H1 (cell line): ENCODE measurements at regions not wholly inside any gene's neighbourhood (a gene's known extent, or its start where the extent isn't known, plus 50 kb on each side); places are given as distances from the start of the nearest gene placed in this dataset.
A peak's percentile ranks its signal among the peaks of the same experiment; 100 is the strongest.

Experiments used
- CTCF ChIA-PET: fragments of 300-600 bp; sonication (Branson Sonifier 250); formaldehyde crosslinking; loops from one replicate; lab custom pipeline; 2021; ENCODE audit not compliant: partially characterized antibody; lab: Charles Lee
- POLR2A ChIA-PET: fragments of 300-600 bp; sonication (Branson Sonifier 250); formaldehyde crosslinking; loops from one replicate; lab custom pipeline; 2021; ENCODE audit warnings: inconsistent platforms; ENCODE audit not compliant: partially characterized antibody; lab: Charles Lee
- DNase-seq, 2 experiments: peaks; one replicate each; pipeline versions ENCODE4 v3.0.0 to v3.0.0-alpha.2; 2010 to 2022; ENCODE audit warnings: low spot score in 2 of 2, low read depth in 1 of 2, mixed read lengths in 1 of 2
- FAIRE-seq: peaks from 2 replicates; lab custom pipeline; 2011; peaks lifted over from hg19 to GRCh38; lab: Jason Lieb, UNC
- H2AFZ ChIP-seq: 2 replicates; pipeline ENCODE4 v1.8.1; 2012; ENCODE audit warnings: low read length, inconsistent platforms
- H2AK5ac ChIP-seq: 2 replicates; pipeline ENCODE4 v1.6.1; 2013; ENCODE audit warnings: low read depth, low read length
- H2BK120ac ChIP-seq: replicated peaks from 2 replicates; pipeline ENCODE3; 2013; ENCODE audit warnings: low read depth, low read length, inconsistent platforms
- H2BK12ac ChIP-seq: 2 replicates; pipeline ENCODE4 v1.6.1; 2013; ENCODE audit warnings: low read depth, low read length
- H2BK15ac ChIP-seq: 2 replicates; pipeline ENCODE4 v1.6.1; 2013; ENCODE audit warnings: low read length
- H2BK20ac ChIP-seq: 2 replicates; pipeline ENCODE4 v1.6.1; 2013; ENCODE audit warnings: low read length
- H2BK5ac ChIP-seq: 2 replicates; pipeline ENCODE4 v1.6.1; 2013; ENCODE audit warnings: low read depth, low read length
- H3K14ac ChIP-seq: 2 replicates; pipeline ENCODE4 v1.6.1; 2013; ENCODE audit warnings: inconsistent platforms; ENCODE audit not compliant: insufficient read length
- H3K18ac ChIP-seq: 2 replicates; pipeline ENCODE4 v1.6.1; 2013; ENCODE audit warnings: low read length; ENCODE audit errors: extremely low read depth
- H3K23ac ChIP-seq: 2 replicates; pipeline ENCODE4 v1.6.1; 2013; ENCODE audit warnings: inconsistent platforms; ENCODE audit not compliant: insufficient read length
- H3K23me2 ChIP-seq: 2 replicates; pipeline ENCODE4 v1.6.1; 2013; ENCODE audit warnings: low read depth, low read length
- H3K27ac ChIP-seq: 2 replicates; pipeline ENCODE4 v1.6.1; 2011; ENCODE audit warnings: low read depth, low read length, inconsistent platforms
- H3K27me3 ChIP-seq, 4 experiments: replicated peaks in 1 of 4; 1 replicate in 1 of 4; 2 replicates in 3 of 4; pipeline versions ENCODE4 v1.6.1 to v1.8.1; 2011 to 2013; ENCODE audit warnings: low read length in 3 of 4, mild to moderate bottlenecking in 3 of 4, inconsistent platforms in 2 of 4, mixed read lengths in 2 of 4, moderate library complexity in 1 of 4; ENCODE audit not compliant: control insufficient read depth in 3 of 4, insufficient read depth in 3 of 4; ENCODE audit errors: extremely low read depth in 1 of 4
- H3K36me3 ChIP-seq, 4 experiments: 2 replicates each; pipeline versions ENCODE4 v1.6.1 to v1.8.1; 2011 to 2013; ENCODE audit warnings: mild to moderate bottlenecking in 4 of 4, low read length in 3 of 4, moderate library complexity in 2 of 4, control low read depth in 1 of 4, inconsistent platforms in 1 of 4; ENCODE audit not compliant: insufficient read depth in 4 of 4, control insufficient read depth in 2 of 4
- H3K4ac ChIP-seq: replicated peaks from 2 replicates; pipeline ENCODE3; 2013; ENCODE audit warnings: low read length, low read depth, mixed read lengths, inconsistent platforms; ENCODE audit not compliant: insufficient read length
- H3K4me1 ChIP-seq, 4 experiments: replicated peaks in 1 of 4; 1 replicate in 1 of 4; 2 replicates in 3 of 4; pipeline versions ENCODE4 v1.6.1 to v1.8.1; 2011 to 2013; ENCODE audit warnings: low read length in 3 of 4, inconsistent platforms in 2 of 4, mixed read lengths in 1 of 4; ENCODE audit not compliant: insufficient read depth in 4 of 4, control insufficient read depth in 3 of 4
- H3K4me2 ChIP-seq, 2 experiments: 2 replicates each; pipeline versions ENCODE4 v1.6.1 to v1.8.1; 2011 to 2013; ENCODE audit warnings: low read depth in 2 of 2, low read length in 2 of 2, control low read depth in 1 of 2, inconsistent platforms in 1 of 2, mild to moderate bottlenecking in 1 of 2; ENCODE audit not compliant: insufficient read depth in 1 of 2
- H3K4me3 ChIP-seq, 4 experiments: fragments of 200-600, 300-600 bp in 1 of 4; sonication (generic), shearing (Covaris generic), sonication (Bioruptor Twin) in 1 of 4; 2 replicates each; pipeline versions ENCODE4 v1.5.1 to v1.8.1; 2011 to 2016; ENCODE audit warnings: low read length in 4 of 4, low read depth in 3 of 4, control low read depth in 2 of 4, inconsistent platforms in 2 of 4, mild to moderate bottlenecking in 2 of 4, mixed read lengths in 1 of 4, moderate library complexity in 1 of 4; ENCODE audit not compliant: insufficient read depth in 2 of 4; ENCODE audit errors: extremely low read depth in 1 of 4
- H3K56ac ChIP-seq: replicated peaks from 2 replicates; pipeline ENCODE3; 2013; ENCODE audit warnings: low read depth, mild to moderate bottlenecking, mixed read lengths, low read length, inconsistent platforms; ENCODE audit not compliant: insufficient read length
- H3K79me1 ChIP-seq: 2 replicates; pipeline ENCODE4 v1.6.1; 2013; ENCODE audit warnings: low read depth, low read length, control low read depth
- H3K79me2 ChIP-seq, 2 experiments: 2 replicates each; pipeline versions ENCODE4 v1.6.1 to v1.8.1; 2012 to 2013; ENCODE audit warnings: low read length in 2 of 2, mild to moderate bottlenecking in 2 of 2, inconsistent platforms in 1 of 2; ENCODE audit not compliant: insufficient read depth in 2 of 2, control insufficient read depth in 1 of 2
- H3K9ac ChIP-seq, 4 experiments: replicated peaks in 1 of 4; 1 replicate in 1 of 4; 2 replicates in 3 of 4; pipeline versions ENCODE4 v1.6.1 to v1.8.1; 2011 to 2013; ENCODE audit warnings: low read depth in 3 of 4, low read length in 3 of 4, control low read depth in 2 of 4, mild to moderate bottlenecking in 2 of 4, moderate library complexity in 2 of 4, inconsistent platforms in 1 of 4; ENCODE audit errors: extremely low read depth in 1 of 4
- H3K9me3 ChIP-seq, 2 experiments: 2 replicates each; pipeline versions ENCODE4 v1.6.1 to v1.8.1; 2012 to 2013; ENCODE audit warnings: mild to moderate bottlenecking in 2 of 2, moderate library complexity in 2 of 2, control low read depth in 1 of 2, inconsistent platforms in 1 of 2, low read depth in 1 of 2, low read length in 1 of 2, mixed read lengths in 1 of 2; ENCODE audit not compliant: insufficient read depth in 2 of 2
- H4K20me1 ChIP-seq, 2 experiments: replicated peaks in 1 of 2; 2 replicates each; pipeline versions ENCODE3 to v1.8.1; 2011 to 2013; ENCODE audit warnings: inconsistent platforms in 2 of 2, low read length in 2 of 2, mild to moderate bottlenecking in 1 of 2; ENCODE audit not compliant: insufficient read depth in 2 of 2, control insufficient read depth in 1 of 2
- H4K5ac ChIP-seq: 2 replicates; pipeline ENCODE4 v1.6.1; 2013; ENCODE audit warnings: low read length, low read depth, mixed read lengths, inconsistent platforms; ENCODE audit not compliant: insufficient read length
- H4K8ac ChIP-seq: 2 replicates; pipeline ENCODE4 v1.8.0; 2013; ENCODE audit warnings: mild to moderate bottlenecking, moderate library complexity, low read length, inconsistent platforms; ENCODE audit not compliant: insufficient read depth; ENCODE audit errors: extremely low read depth
- H4K91ac ChIP-seq: replicated peaks from 2 replicates; pipeline ENCODE3; 2013; ENCODE audit warnings: low read length, mixed read lengths, inconsistent platforms; ENCODE audit not compliant: insufficient read length
- CEBPB ChIP-seq: IDR thresholded peaks from 2 replicates; pipeline ENCODE4 v1.6.1; 2012; ENCODE audit warnings: low read depth, low read length
- CTBP2 ChIP-seq: IDR thresholded peaks from 2 replicates; pipeline ENCODE4 v1.7.0; 2011; ENCODE audit warnings: borderline replicate concordance, mild to moderate bottlenecking, moderate library complexity, mixed read lengths, low read length; ENCODE audit not compliant: insufficient read depth, insufficient read length
- CTCF ChIP-seq, 3 experiments: IDR thresholded peaks; 1 replicate in 2 of 3; 2 replicates in 1 of 3; pipeline versions ENCODE4 v1.5.1 to v1.6.1; 2011; ENCODE audit warnings: low read length in 3 of 3, mild to moderate bottlenecking in 3 of 3, inconsistent platforms in 2 of 3, low read depth in 1 of 3, moderate library complexity in 1 of 3; ENCODE audit not compliant: insufficient read depth in 1 of 3; ENCODE audit errors: control extremely low read depth in 1 of 3
- EGR1 ChIP-seq: IDR thresholded peaks from 2 replicates; pipeline ENCODE4 v1.6.1; 2011; ENCODE audit warnings: low read depth, low read length, borderline replicate concordance
- RAD21 ChIP-seq, 2 experiments: IDR thresholded peaks in 1 of 2; conservative IDR thresholded peaks in 1 of 2; 2 replicates each; pipeline ENCODE4 v1.6.1; 2011; ENCODE audit warnings: low read depth in 2 of 2, low read length in 2 of 2, improper control_type of control experiment in 1 of 2, inconsistent platforms in 1 of 2, mild to moderate bottlenecking in 1 of 2, moderate library complexity in 1 of 2
- SP2 ChIP-seq: IDR thresholded peaks from 2 replicates; pipeline ENCODE4 v1.6.1; 2012; ENCODE audit warnings: mild to moderate bottlenecking, low read length, inconsistent platforms
- TAF7 ChIP-seq: optimal IDR thresholded peaks from 2 replicates; pipeline ENCODE3; 2011; ENCODE audit warnings: low read depth, mild to moderate bottlenecking, inconsistent platforms, low read length, moderate library complexity, borderline replicate concordance
- TEAD4 ChIP-seq: IDR thresholded peaks from 2 replicates; pipeline ENCODE4 v1.6.1; 2012; ENCODE audit warnings: low read depth, low read length, inconsistent platforms, mixed read lengths
- WGBS, 2 experiments: shearing (Covaris generic) in 1 of 2; methylation state at CpG; one replicate each; pipeline versions ENCODE4 v1.1.6 to v1.1.7; 2013 to 2015; ENCODE audit warnings: low lambda C conversion rate in 2 of 2, mixed read lengths in 2 of 2, inconsistent platforms in 1 of 2, low coverage in 1 of 2, missing lambda C conversion rate in 1 of 2; ENCODE audit not compliant: insufficient replicate concordance in 2 of 2, insufficient coverage in 1 of 2, insufficient read length in 1 of 2; ENCODE audit errors: extremely low coverage in 1 of 2, missing lambda C conversion rate in 1 of 2; 5-methylcytosine and 5-hydroxymethylcytosine counted together

- POLR2A ChIA-PET, result no interaction called here
- H3K27ac ChIP-seq, result no peak overlapping the region
- H3K4me2 ChIP-seq, result no peak overlapping the region
- H2BK5ac ChIP-seq, result no peak overlapping the region
- H3K4me3 ChIP-seq, result no peak overlapping the region
- no peaks in the 10 kb centered on the region for H3K9me3 ChIP-seq
- H4K20me1 ChIP-seq, result no peaks in the 10 kb centered on the region
- H3K14ac ChIP-seq, result no peak overlapping the region
- no peak overlapping the region for H4K8ac ChIP-seq
- no peak overlapping the region for H3K56ac ChIP-seq
- H3K36me3 ChIP-seq, result no peaks in the 10 kb centered on the region
- no peak overlapping the region for H2BK15ac ChIP-seq
- no peak overlapping the region for H4K91ac ChIP-seq
- H4K5ac ChIP-seq, result no peak overlapping the region
- TF ChIP-seq SP2 (no peak), TEAD4 (no peak), CTCF (IDR thresholded peaks at IDR 0.05; ENCODE audit: control extremely low read depth in 1 of 3, insufficient read depth in 1 of 3, low read depth in 1 of 3, low read length in 3 of 3) (peak in 2 of 3 experiments; percentile 7 to 18; a peak in 2 of 4 replicates), EGR1 (no peak), CEBPB (no peak), CTBP2 (no peak), RAD21 (IDR thresholded peaks at IDR 0.05 in 1 of 2, conservative IDR thresholded peaks at IDR 0.05 in 1 of 2; ENCODE audit: low read depth in 2 of 2, low read length in 2 of 2) (peak; percentile 29 to 50; a peak in 3 of 4 replicates), TAF7 (no peak)
- FAIRE-seq (no peak), DNase-seq (no peak)
- no peak overlapping the region for H3K4ac ChIP-seq
- H3K23me2 ChIP-seq, result peaks cover 2% of the 10 kb centered on the region; the same call in 1 of the 2 replicates
- CTCF ChIA-PET, result interaction anchor here (0.8 to 3.9 kb wide), 26 partner anchors 13 to 974 kb away, joined by 3 to 22 read pairs (median 4); no protein-coding TSS in a partner anchor
- H3K27me3 ChIP-seq, result no peaks in the 10 kb centered on the region; a peak in 1 of 7 replicates
- no peaks in the 10 kb centered on the region for H3K79me2 ChIP-seq
- H3K23ac ChIP-seq, result no peak overlapping the region
- no peak overlapping the region for H2BK12ac ChIP-seq
- WGBS, 2 experiments, result 83% methylated on average over 4 of the region's 4 CpGs; no CpG with 5 or more reads in 1 of the 2 experiments
- no peak overlapping the region for H2BK120ac ChIP-seq
- no peak overlapping the region for H2AK5ac ChIP-seq
- H3K79me1 ChIP-seq, result no peaks in the 10 kb centered on the region
- H2BK20ac ChIP-seq, result no peak overlapping the region
- H3K4me1 ChIP-seq, result peaks cover 0 to 9% (median 5%) of the 10 kb centered on the region in 4 experiments; a peak in 6 of 7 replicates
- no peak overlapping the region for H3K18ac ChIP-seq
- no peak overlapping the region for H3K9ac ChIP-seq
- H2AFZ ChIP-seq, result no peak overlapping the region
Observed at GRCh38 chr10:71010730-71011129, 122.4 kb upstream of the PCBD1 start.
